ENCODE measurements at regions not wholly inside any gene's neighbourhood (a gene's known extent, or its start where the extent isn't known, plus 50 kb on each side); places are given as distances from the start of the nearest gene placed in this dataset.
"Not testable (repeated sequence)": the region's sequence is repeated elsewhere in the genome, so short reads cannot be mapped to it uniquely, and the experiment has no call there.

- no peak for DNase-seq (ENCODE audit: low spot score)
- H3K4me2 ChIP-seq: no peak overlapping the region
- H3K4me1 ChIP-seq (ENCODE audit: insufficient read depth): no peaks in the 10 kb centered on the region
- no peak overlapping the region for H3K4me3 ChIP-seq
- H2AFZ ChIP-seq: no peak overlapping the region
- WGBS (ENCODE audit: low lambda C conversion rate, missing lambda C conversion rate): 85% methylated on average over 2 of the region's 2 CpGs
- H3K9me2 ChIP-seq (replicated peaks; ENCODE audit: insufficient read depth): no peaks in the 10 kb centered on the region
- no peaks in the 10 kb centered on the region for H3K36me3 ChIP-seq (replicated peaks; ENCODE audit: insufficient read depth, low read depth)
- H4K20me1 ChIP-seq (ENCODE audit: insufficient read depth, poor library complexity, severe bottlenecking): no peaks in the 10 kb centered on the region
- no peaks in the 10 kb centered on the region for H3K79me2 ChIP-seq
- no peaks in the 10 kb centered on the region for H3K9me3 ChIP-seq (ENCODE audit: low read depth)
- H3K27ac ChIP-seq: no peak overlapping the region
- no peak for TF ChIP-seq EZH2 (IDR thresholded peaks at IDR 0.05; ENCODE audit: borderline replicate concordance)
- H3K27me3 ChIP-seq: no peaks in the 10 kb centered on the region
Measured at GRCh38 chr5:44953078-44953477, 144.3 kb downstream of the MRPS30 start.

GRCh38 chr5:44958943-44959454 is 150.3 kb downstream of the MRPS30 start:
- H3K9me3 ChIP-seq (ENCODE audit: low read depth); H3K27ac ChIP-seq; H4K20me1 ChIP-seq (ENCODE audit: insufficient read depth, poor library complexity, severe bottlenecking); H2AFZ ChIP-seq; H3K9me2 ChIP-seq (replicated peaks; ENCODE audit: insufficient read depth); H3K79me2 ChIP-seq; H3K36me3 ChIP-seq (replicated peaks; ENCODE audit: insufficient read depth, low read depth); H3K4me1 ChIP-seq (ENCODE audit: insufficient read depth); DNase-seq (ENCODE audit: low spot score); H3K27me3 ChIP-seq; H3K4me3 ChIP-seq; H3K4me2 ChIP-seq: not testable (repeated sequence)
- WGBS (ENCODE audit: low lambda C conversion rate, missing lambda C conversion rate): 87% methylated on average over 6 of the region's 6 CpGs

- 91% methylated on average over 4 of the region's 4 CpGs for WGBS (ENCODE audit: low lambda C conversion rate, missing lambda C conversion rate)
- Histone ChIP-seq H4K20me1 (ENCODE audit: insufficient read depth, poor library complexity, severe bottlenecking) (no peaks in the 10 kb centered on the region), H3K79me2 (no peaks in the 10 kb centered on the region), H3K27me3 (no peaks in the 10 kb centered on the region), H3K36me3 (replicated peaks; ENCODE audit: insufficient read depth, low read depth) (no peaks in the 10 kb centered on the region), H3K4me1 (ENCODE audit: insufficient read depth) (no peaks in the 10 kb centered on the region), H3K27ac (no peak overlapping the region), H3K9me3 (ENCODE audit: low read depth) (no peaks in the 10 kb centered on the region), H3K4me3 (no peak overlapping the region), H3K9me2 (replicated peaks; ENCODE audit: insufficient read depth) (no peaks in the 10 kb centered on the region), H3K4me2 (no peak overlapping the region), H2AFZ (no peak overlapping the region)
- TF ChIP-seq EZH2 (IDR thresholded peaks at IDR 0.05; ENCODE audit: borderline replicate concordance) (no peak), CTCF (IDR thresholded peaks at IDR 0.05; ENCODE audit: poor library complexity) (no peak), EZH2phosphoT487 (IDR thresholded peaks at IDR 0.05; ENCODE audit: low read depth, severe bottlenecking, unreplicated experiment) (no peak)
- DNase-seq (ENCODE audit: low spot score): no peak
Measured at GRCh38 chr5:44969825-44970224, 161.1 kb downstream of the MRPS30 start.

DNA sequence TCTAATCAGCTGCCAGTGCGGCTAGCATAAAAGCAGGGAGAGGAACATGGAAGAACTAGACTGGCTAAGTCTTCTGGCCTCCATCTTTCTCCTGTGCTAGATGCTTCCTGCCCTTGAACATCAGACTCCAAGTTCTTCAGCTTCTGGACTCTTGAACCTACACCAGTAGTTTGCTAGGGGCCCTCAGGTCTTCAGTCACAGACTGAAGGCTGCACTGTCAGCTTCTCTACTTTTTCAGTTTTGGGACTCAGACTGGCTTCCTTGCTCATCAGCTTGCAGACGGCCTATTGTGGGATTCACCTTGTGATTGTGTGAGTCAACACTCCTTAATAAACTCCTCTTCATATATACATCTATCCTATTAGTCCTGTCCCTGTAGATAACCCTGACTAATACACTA is 162.2 kb downstream of the MRPS30 start:
- not testable (repeated sequence) for H3K9me2 ChIP-seq (replicated peaks; ENCODE audit: insufficient read depth); H2AFZ ChIP-seq; H3K4me3 ChIP-seq; H3K36me3 ChIP-seq (replicated peaks; ENCODE audit: insufficient read depth, low read depth); H4K20me1 ChIP-seq (ENCODE audit: insufficient read depth, poor library complexity, severe bottlenecking); DNase-seq (ENCODE audit: low spot score); H3K79me2 ChIP-seq; H3K27ac ChIP-seq; H3K27me3 ChIP-seq; H3K4me1 ChIP-seq (ENCODE audit: insufficient read depth); H3K4me2 ChIP-seq; H3K9me3 ChIP-seq (ENCODE audit: low read depth)
- 90% methylated on average over 2 of the region's 2 CpGs for WGBS (ENCODE audit: low lambda C conversion rate, missing lambda C conversion rate)

DNA sequence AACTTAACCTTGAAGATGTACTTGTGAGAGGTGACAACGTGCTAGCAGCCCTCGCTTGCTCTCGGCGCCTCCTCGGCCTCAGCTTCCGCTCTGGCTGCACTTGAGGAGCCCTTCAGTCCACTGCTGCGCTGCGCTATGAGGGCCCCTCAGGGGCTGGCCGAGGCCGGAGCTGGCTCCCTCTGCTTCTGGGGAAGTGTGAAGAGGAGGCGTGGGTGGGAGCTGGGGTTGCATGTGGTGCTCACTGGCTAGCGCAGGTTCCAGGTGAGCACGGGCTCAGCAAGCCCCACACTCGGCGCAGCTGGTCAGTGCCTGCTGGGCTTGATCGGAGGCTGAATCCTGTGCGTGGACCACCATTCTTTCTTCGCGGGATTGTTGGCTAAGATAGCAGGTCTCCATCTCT is 166.1 kb downstream of the MRPS30 start:
- WGBS (ENCODE audit: low lambda C conversion rate, missing lambda C conversion rate): 91% methylated on average over 19 of the region's 19 CpGs
- H3K27ac ChIP-seq: no peak overlapping the region

More for the DNA sequence above, 166.1 kb downstream of the MRPS30 start:
- no peak overlapping the region for H3K4me3 ChIP-seq
- no peak for DNase-seq (ENCODE audit: low spot score)
- H3K4me2 ChIP-seq: no peak overlapping the region
- TF ChIP-seq CTCF (IDR thresholded peaks at IDR 0.05; ENCODE audit: poor library complexity): no peak
- TF ChIP-seq EZH2phosphoT487 (IDR thresholded peaks at IDR 0.05; ENCODE audit: low read depth, severe bottlenecking, unreplicated experiment): no peak
- TF ChIP-seq EZH2 (IDR thresholded peaks at IDR 0.05; ENCODE audit: borderline replicate concordance): no peak
- no peaks in the 10 kb centered on the region for H4K20me1 ChIP-seq (ENCODE audit: insufficient read depth, poor library complexity, severe bottlenecking)
- H2AFZ ChIP-seq: no peak overlapping the region
- H3K4me1 ChIP-seq (ENCODE audit: insufficient read depth): no peaks in the 10 kb centered on the region
- H3K9me3 ChIP-seq (ENCODE audit: low read depth): no peaks in the 10 kb centered on the region
- no peaks in the 10 kb centered on the region for H3K27me3 ChIP-seq
- H3K9me2 ChIP-seq (replicated peaks; ENCODE audit: insufficient read depth): no peaks in the 10 kb centered on the region
- no peaks in the 10 kb centered on the region for H3K36me3 ChIP-seq (replicated peaks; ENCODE audit: insufficient read depth, low read depth)
- no peaks in the 10 kb centered on the region for H3K79me2 ChIP-seq
